HG02610 (cell line): ENCODE measurements at regions not wholly inside any gene's neighbourhood (a gene's known extent, or its start where the extent isn't known, plus 50 kb on each side); places are given as distances from the start of the nearest gene placed in this dataset.
"Not testable (repeated sequence)": the region's sequence is repeated elsewhere in the genome, so short reads cannot be mapped to it uniquely, and the experiment has no call there.

Experiments
- ATAC-seq: cut with Tn5 transposase; IDR thresholded peaks from one replicate; pipeline ENCODE4 v1.9.1; 2021; ENCODE audit warnings: mild to moderate bottlenecking, moderate library complexity; ENCODE audit not compliant: unreplicated experiment

- no peak for ATAC-seq
These were observed 306.1 kb upstream of the RGS17 start for GRCh38 chr6:153437193-153437592.

- no peak for ATAC-seq
These were observed 305.3 kb upstream of the RGS17 start for GRCh38 chr6:153436351-153436750.

GRCh38 chr6:153435787-153436186 lies 304.7 kb upstream of the RGS17 start:
- no peak for ATAC-seq

- no peak for ATAC-seq
These were observed 294.5 kb upstream of the RGS17 start for GRCh38 chr6:153425536-153425935.

- ATAC-seq: no peak
These were observed 293.8 kb upstream of the RGS17 start for GRCh38 chr6:153424719-153425400.

- no peak for ATAC-seq
These were observed 281.4 kb upstream of the RGS17 start for GRCh38 chr6:153412519-153412918.

GRCh38 chr6:153411070-153411648 lies 280.1 kb upstream of the RGS17 start:
- ATAC-seq: no peak

GRCh38 chr6:153405931-153406330 lies 274.8 kb upstream of the RGS17 start:
- ATAC-seq: no peak

GRCh38 chr6:153401751-153402150 lies 270.7 kb upstream of the RGS17 start:
- no peak for ATAC-seq

- ATAC-seq: no peak
These were observed 261.1 kb upstream of the RGS17 start for GRCh38 chr6:153392156-153392555.

GRCh38 chr6:153373869-153374268 lies 242.8 kb upstream of the RGS17 start:
- no peak for ATAC-seq

GRCh38 chr6:153368131-153368530 lies 237.0 kb upstream of the RGS17 start:
- no peak for ATAC-seq

- ATAC-seq: no peak
These were observed 235.9 kb upstream of the RGS17 start for GRCh38 chr6:153367021-153367420.

GRCh38 chr6:153357391-153357790 lies 226.3 kb upstream of the RGS17 start:
- ATAC-seq: no peak

GRCh38 chr6:153340568-153340967 lies 209.5 kb upstream of the RGS17 start:
- no peak for ATAC-seq

GRCh38 chr6:153334121-153334520 lies 203.0 kb upstream of the RGS17 start:
- no peak for ATAC-seq

GRCh38 chr6:153331221-153331620 lies 200.1 kb upstream of the RGS17 start:
- ATAC-seq: not testable (repeated sequence)

- no peak for ATAC-seq
These were observed 197.1 kb upstream of the RGS17 start for GRCh38 chr6:153328194-153328593.

GRCh38 chr6:153325661-153326060 lies 194.6 kb upstream of the RGS17 start:
- no peak for ATAC-seq

GRCh38 chr6:153312634-153313033 lies 181.6 kb upstream of the RGS17 start:
- peak; percentile 50 for ATAC-seq

GRCh38 chr6:153309651-153310050 lies 178.6 kb upstream of the RGS17 start:
- no peak for ATAC-seq

GRCh38 chr6:153302133-153302532 lies 171.1 kb upstream of the RGS17 start:
- no peak for ATAC-seq

GRCh38 chr6:153301602-153302001 lies 170.5 kb upstream of the RGS17 start:
- ATAC-seq: peak; percentile 50
